Ureter (tissue), 1 donor: ENCODE measurements at regions not wholly inside any gene's neighbourhood (a gene's known extent, or its start where the extent isn't known, plus 50 kb on each side); places are given as distances from the start of the nearest gene placed in this dataset.

Experiments used
- DNase-seq: peaks from one replicate; pipeline ENCODE4 v3.0.0-alpha.2; 2020; ENCODE audit warnings: low spot score
- donor health status: DM: yes; HTN: yes; CAD: no.

DNA sequence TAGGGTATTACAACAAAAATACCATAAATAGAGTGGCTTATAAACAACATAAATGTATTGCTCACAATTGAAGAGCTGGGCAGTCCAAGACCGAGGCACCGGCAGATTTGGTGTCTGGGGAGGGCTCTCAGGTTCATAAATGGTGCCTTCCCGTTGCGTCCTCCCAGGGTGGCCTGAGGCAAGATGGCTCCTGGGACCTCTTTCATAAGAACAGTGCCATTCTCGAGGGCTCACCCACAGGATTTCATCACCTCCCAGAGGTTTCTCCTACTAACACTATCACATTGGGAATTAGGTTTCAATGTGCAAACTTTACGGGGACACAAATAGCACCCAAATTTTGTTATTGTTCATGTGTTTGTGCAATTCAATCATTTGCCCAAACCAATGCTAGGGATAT lies 793.5 kb upstream of the HS6ST1 start:
- DNase-seq = no peak

GRCh38 chr2:129113776-129114175 lies 795.1 kb upstream of the HS6ST1 start:
- DNase-seq = no peak

- DNase-seq = no peak
Observed at GRCh38 chr2:129117434-129117833, 798.8 kb upstream of the HS6ST1 start.

- DNase-seq = no peak
Observed at GRCh38 chr2:129118296-129118695, 799.6 kb upstream of the HS6ST1 start.

DNA sequence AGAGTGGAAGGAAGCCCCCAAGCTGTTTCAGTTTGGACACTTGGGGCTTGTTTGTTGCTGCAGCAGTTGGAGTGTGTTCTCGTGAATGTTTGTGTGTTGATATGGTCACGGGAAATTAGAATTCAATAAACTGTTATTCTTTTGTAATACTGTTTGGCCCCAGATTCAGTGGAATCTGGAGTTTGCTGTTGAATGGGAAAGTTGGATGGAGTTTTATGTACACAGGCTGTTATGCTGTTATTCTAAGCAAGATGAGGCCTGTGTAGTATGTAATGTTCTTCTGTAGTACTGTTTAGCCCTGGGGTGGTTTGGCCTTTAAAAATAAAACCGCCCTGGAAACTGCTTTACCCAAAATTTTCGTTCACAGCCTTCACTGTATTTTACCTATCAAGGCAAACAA lies 810.4 kb upstream of the HS6ST1 start:
- DNase-seq = no peak

DNA sequence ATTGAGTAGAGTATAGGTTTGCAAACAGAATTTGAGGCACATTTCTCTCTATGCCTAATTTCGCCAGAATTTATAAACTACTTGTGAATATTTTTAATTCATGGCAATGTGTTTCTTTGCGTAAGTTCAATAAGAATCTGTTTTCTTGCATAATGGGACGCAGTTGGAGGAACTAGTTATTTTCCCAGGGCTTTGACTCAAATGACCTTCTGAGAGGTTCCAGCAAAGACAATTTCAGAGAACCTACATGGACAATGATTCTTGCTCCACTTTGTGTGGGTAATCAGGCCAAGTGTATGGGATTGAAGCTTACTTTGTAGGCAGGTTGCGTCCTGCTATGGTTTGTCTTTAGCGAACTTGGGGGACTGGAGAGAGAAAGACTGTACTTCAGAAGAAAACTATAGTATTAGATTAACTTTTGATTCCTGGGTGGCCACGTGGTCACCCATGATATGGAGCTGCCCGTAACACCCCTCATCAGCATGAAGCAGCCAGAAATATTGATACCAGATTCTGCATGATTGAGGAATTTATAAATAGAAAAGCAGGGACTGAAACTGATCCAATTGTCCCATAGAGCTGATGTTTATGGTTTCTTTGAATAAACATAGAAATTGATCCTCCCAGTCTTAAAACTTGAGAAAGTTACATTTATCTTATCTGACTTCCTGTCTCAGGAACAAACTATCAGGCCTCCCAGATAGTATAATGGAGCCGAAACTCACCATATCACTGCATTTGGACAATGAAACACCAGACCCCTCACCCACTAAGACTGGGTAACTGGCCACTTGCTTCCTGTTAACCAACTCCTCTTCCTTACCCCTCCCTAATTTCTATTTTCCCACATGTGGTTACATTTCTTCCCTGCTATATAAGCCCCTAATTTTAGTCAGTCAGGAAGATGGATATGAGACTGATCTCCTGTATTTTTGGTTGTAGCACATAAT lies 815.3 kb upstream of the HS6ST1 start:
- DNase-seq = no peak

DNA sequence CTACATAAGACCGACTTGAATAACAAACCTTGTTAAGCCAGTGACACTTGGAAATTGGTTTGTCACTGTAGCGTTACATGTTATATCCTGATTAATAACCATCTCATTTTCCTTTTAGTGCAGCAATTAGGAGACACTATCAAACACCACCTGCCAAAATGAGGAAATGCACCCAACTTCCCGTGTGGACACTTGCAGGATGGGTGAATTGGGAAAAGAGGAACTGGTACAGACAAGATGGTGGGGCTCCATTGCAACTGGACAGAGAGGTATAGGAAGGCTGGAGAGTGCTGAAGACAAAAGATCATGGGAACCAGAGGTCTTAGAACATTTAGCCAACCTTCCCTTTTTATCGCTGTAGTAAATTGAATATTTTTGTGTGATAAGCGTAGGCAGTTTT lies 816.3 kb upstream of the HS6ST1 start:
- no peak for DNase-seq

GRCh38 chr2:129139380-129139779 lies 820.7 kb upstream of the HS6ST1 start:
- DNase-seq = no peak

GRCh38 chr2:129142465-129142864 lies 823.8 kb upstream of the HS6ST1 start:
- no peak for DNase-seq

GRCh38 chr2:129144082-129144791 lies 825.6 kb upstream of the HS6ST1 start:
- DNase-seq = no peak

DNA sequence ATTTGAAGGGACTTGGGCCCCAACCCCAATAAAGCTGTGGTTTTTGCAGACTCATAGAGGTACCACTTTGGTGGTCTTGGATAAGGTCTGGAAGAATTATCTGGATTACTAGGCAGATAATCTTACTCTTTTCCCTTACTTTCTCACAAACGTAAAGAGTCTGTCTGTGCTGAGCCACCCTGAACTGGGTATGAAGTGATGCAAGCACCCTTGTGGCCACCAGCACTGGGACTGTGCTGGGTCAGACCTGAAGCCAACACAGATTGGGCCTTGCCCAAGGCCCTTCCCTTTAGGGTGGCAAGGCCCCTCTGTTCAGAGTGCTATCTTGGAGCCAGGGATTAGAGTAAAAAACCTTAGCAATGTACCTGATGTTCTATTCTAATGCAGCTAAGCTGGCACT lies 827.0 kb upstream of the RAB6C start:
- DNase-seq = no peak

DNA sequence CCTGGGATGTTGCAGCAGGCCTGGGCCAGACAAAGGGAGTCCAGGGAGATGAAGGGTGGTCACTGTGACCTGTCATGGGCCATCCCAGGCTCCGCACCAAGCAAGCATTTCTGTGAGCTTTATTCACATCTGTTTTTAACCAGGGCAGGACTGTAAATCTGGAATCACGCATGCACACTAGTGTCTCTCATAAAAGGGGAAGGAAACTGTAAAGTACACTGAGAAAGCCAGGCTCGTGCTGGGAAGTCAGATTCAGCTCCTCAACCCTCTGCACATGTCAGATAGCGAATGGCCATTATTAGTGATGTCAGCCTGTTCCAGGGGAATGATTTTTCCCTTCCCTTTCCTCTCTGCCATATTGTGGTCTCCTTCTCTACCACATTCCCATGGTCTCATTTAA lies 818.6 kb upstream of the RAB6C start:
- no peak for DNase-seq

GRCh38 chr2:129164220-129164949 lies 815.1 kb upstream of the RAB6C start:
- DNase-seq = no peak

- no peak for DNase-seq
Observed at GRCh38 chr2:129165006-129165405, 814.5 kb upstream of the RAB6C start.

DNA sequence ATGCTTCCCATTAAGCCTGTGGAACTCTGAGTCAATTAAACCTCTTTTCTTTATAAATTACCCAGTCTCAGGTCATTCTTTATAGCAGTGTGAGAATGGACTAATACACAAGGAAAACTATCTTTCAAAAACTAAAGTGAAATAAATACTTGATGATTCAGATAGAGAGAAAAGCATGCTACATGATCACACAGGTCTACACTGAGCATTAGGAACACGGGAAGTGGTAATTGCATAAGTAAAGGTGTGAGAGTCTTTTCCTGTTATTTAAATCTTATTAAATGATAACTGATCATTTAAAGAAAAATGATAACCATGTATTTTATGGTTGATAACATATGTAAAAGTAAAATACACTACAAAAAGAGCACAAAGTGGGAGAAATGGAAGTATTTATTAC lies 812.0 kb upstream of the RAB6C start:
- DNase-seq = no peak

DNA sequence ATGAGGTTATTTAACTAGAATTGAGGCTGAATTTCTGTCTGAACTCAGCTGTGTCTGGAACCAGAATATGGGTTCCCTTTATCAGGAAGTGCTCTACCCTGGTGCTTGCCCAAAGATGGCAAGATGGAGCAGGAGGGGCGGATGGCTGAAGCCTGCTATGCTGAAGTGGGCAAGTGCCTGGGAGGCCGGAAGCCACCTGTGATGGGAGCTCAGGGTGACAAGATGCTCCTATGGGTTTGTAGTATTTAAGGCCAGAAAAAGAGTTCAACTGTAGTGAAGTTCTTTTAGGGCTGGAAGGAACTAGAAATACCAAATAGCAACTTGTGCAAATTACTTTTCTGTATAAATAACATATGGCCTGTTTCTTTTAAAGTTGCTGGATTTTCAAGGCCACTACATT lies 808.9 kb upstream of the RAB6C start:
- DNase-seq = no peak

DNA sequence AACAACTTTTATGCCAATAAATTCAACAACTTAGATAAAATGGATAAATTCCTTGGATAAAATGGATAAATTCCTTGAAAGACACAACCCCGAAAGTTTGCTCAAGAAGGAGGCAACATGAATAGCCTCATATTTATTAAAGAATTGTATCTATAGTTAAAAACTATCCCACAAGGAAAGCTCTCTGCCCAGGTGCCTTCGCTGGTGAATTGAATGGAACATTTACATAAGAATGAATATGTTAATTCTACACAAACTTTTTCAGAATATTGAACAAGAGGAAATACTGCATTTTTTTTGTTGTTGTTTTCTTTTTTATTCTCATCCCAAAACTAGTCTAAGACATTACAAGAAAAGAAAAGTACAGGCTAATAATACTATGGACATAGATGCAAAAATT lies 805.3 kb upstream of the RAB6C start:
- no peak for DNase-seq

- no peak for DNase-seq
Observed at GRCh38 chr2:129175051-129175450, 804.4 kb upstream of the RAB6C start.

DNA sequence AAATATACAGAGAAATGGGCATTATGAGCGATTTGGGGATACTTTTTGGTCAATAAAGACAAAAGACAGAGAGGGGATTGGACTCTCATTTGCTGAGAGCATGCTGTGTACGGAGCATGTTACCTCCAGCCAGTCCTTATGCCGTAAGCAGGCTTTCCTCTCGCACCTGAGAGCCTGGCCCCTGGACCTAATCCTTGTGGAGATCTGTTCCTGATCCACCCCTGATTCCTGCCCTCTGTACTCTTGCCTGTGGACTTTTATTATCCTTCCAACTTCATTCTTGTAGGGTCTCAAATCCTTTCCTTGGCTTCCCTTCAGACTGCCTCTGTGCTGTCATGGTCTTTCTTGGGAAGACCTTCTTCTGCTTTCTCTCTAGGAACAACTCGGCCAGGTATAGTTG lies 803.1 kb upstream of the RAB6C start:
- no peak for DNase-seq

- no peak for DNase-seq
Observed at GRCh38 chr2:129178356-129178755, 801.1 kb upstream of the RAB6C start.

DNA sequence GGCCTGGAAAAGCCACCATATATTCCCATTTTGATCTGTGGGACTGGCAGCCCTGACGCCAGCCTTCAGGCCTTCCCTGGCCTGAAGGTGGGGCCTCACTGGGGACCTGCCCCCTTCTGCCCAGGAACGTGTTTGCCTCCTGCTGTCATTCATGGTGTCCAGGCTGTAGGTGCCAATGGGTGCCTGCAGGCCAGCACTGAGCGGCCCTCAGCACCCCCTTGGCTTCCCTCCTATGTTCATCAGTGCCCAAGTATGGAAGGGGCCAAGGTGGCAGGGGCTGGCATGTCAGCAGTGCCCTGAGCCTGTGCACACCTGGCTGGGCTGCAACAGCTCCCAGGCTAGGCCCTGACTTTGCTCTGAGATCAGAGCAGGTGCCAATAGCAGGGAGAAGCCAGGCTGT lies 800.3 kb upstream of the RAB6C start:
- DNase-seq = no peak

DNA sequence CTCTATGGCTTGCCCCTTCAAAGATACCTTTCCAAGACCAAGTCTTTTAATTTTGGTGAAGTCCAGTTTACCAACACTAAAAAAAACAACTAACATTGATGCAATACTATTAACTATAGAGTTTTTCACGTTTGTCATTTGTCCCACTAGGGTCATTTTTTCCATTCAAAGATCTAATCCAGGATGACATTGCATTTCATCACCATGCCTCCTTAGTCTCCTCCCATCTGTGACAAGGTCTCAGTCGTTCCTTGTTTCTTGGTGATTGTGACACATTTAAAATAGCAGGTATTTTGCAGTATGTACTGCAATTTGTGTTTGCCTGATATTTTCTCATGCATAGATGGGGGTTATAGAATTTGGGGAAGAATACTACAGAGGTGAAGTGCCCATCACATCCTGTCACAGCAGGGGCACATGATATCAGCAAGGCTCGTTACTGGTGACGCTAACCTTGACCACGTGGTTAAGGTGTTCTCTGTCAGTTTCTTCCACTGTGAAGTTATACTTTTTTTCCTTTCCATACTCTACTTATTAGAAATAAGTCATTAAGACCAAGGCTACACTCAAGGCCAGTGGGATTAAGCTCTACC lies 799.2 kb upstream of the RAB6C start:
- DNase-seq = no peak
